ENCODE measurements at regions not wholly inside any gene's neighbourhood (a gene's known extent, or its start where the extent isn't known, plus 50 kb on each side); places are given as distances from the start of the nearest gene placed in this dataset.

DNA sequence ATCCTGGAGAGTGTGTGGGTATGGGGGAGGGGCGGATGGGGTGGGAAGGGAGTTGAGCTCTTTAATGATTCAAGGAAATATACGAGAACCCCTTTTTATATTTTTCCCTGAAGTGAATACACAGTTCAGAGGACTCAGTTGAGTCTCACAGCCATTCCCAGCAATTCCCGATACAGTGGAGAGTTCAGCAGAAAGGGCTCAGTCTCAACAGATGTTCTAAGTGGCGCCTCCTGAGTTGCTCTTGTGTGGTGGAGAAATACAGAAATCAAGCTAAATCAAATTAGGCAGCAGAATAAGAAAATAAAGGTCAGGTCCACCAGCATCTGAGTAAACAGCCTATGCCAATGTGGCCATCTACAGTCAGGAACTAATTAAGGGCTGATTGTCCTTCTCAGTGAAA lies 372.1 kb downstream of the NR2F2 start:
- no peak for TF ChIP-seq NFRKB (IDR thresholded peaks at IDR 0.05)
- TF ChIP-seq SP1 (IDR thresholded peaks at IDR 0.05): no peak
- no peak for TF ChIP-seq BHLHE40 (IDR thresholded peaks at IDR 0.05; ENCODE audit: borderline replicate concordance)
- no peak for TF ChIP-seq SUZ12 (IDR thresholded peaks at IDR 0.05)

All from HEK293T (cell line).